K562 (cell line): ENCODE measurements at regions not wholly inside any gene's neighbourhood (a gene's known extent, or its start where the extent isn't known, plus 50 kb on each side); places are given as distances from the start of the nearest gene placed in this dataset.

Experiments
- ATAC-seq: fragments of 200-7000 bp; cut with Tn5 transposase; 3 replicates; pipeline ENCODE4 v1.9.1; 2020; ENCODE audit warnings: moderate library complexity
- BruUV-seq: library from RNA; stranded (reverse); fragments of 400-500 nt; replicated peaks from 2 replicates; lab custom pipeline; 2021; lab: Mats Ljungman, UMichigan
- CTCF ChIA-PET: fragments of 300-600 bp; formaldehyde crosslinking; extraction: SDS; loops from one replicate; lab custom pipeline; 2021; ENCODE audit warnings: low intra/inter-chr PET ratio; lab: Yijun Ruan, JAX
- POLR2A ChIA-PET: fragments of 300-600, 350-650 bp; sonication (Branson Sonifier 250); formaldehyde crosslinking; extraction: SDS; loops from one replicate; lab custom pipeline; 2021; ENCODE audit warnings: antibody characterized with exemption, inconsistent platforms; lab: Yijun Ruan, JAX
- DNase-seq, 4 experiments: peaks; one replicate each; pipeline versions ENCODE4 v3.0.0 to v3.0.0-alpha.2; 2011 to 2018; ENCODE audit warnings: low spot score in 3 of 4, mixed read lengths in 3 of 4; ENCODE audit errors: extremely low read depth in 1 of 4
- FAIRE-seq: peaks from 2 replicates; lab custom pipeline; 2011; peaks lifted over from hg19 to GRCh38; lab: Jason Lieb, UNC
- H2AFZ ChIP-seq: 2 replicates; pipeline ENCODE4 v1.6.0; 2011; ENCODE audit warnings: low read depth, low read length, control low read depth, inconsistent platforms
- H3K27ac ChIP-seq: fragments of 200-600 bp; 3 replicates; pipeline ENCODE4 v1.8.0; 2011; ENCODE audit warnings: low read depth, mild to moderate bottlenecking, control low read depth, inconsistent platforms, low read length, moderate library complexity, mixed read lengths; ENCODE audit errors: extremely low read depth
- H3K27me3 ChIP-seq, 2 experiments: fragments of 300-600 bp in 1 of 2; 2 replicates in 1 of 2; 3 replicates in 1 of 2; pipeline versions ENCODE4 v1.6.0 to v1.8.0; 2011; ENCODE audit warnings: inconsistent platforms in 2 of 2, low read length in 2 of 2, mild to moderate bottlenecking in 1 of 2, mixed read lengths in 1 of 2, moderate library complexity in 1 of 2; ENCODE audit not compliant: control insufficient read depth in 2 of 2, insufficient read depth in 2 of 2
- H3K36me3 ChIP-seq: fragments of 300-600 bp; 3 replicates; pipeline ENCODE4 v1.8.0; 2011; ENCODE audit warnings: mild to moderate bottlenecking, low read length, inconsistent platforms; ENCODE audit not compliant: control insufficient read depth, insufficient read depth
- H3K4me1 ChIP-seq, 2 experiments: fragments of 200-600 bp in 1 of 2; replicated peaks in 1 of 2; 2 replicates in 1 of 2; 3 replicates in 1 of 2; pipeline versions ENCODE4 v1.5.1 to v1.8.0; 2011; ENCODE audit warnings: inconsistent platforms in 2 of 2, low read length in 2 of 2, mild to moderate bottlenecking in 1 of 2, mixed read lengths in 1 of 2, moderate library complexity in 1 of 2; ENCODE audit not compliant: control insufficient read depth in 2 of 2, insufficient read depth in 2 of 2
- H3K4me2 ChIP-seq: 2 replicates; pipeline ENCODE4 v1.6.1; 2011; ENCODE audit warnings: low read length, control low read depth, inconsistent platforms, mixed read lengths; ENCODE audit not compliant: insufficient read depth
- H3K4me3 ChIP-seq: fragments of 200-600 bp; sonication (generic), shearing (Covaris generic); 2 replicates; pipeline ENCODE4 v1.5.1; 2016; ENCODE audit warnings: control low read depth, inconsistent platforms
- H3K79me2 ChIP-seq: fragments of 200-600 bp; 3 replicates; pipeline ENCODE4 v1.8.0; 2011; ENCODE audit warnings: low read length, inconsistent platforms; ENCODE audit not compliant: control insufficient read depth, insufficient read depth
- H3K9ac ChIP-seq, 2 experiments: 2 replicates each; pipeline versions ENCODE4 v1.6.0 to v1.6.1; 2011; ENCODE audit warnings: low read depth in 2 of 2, low read length in 2 of 2, control low read depth in 1 of 2, inconsistent platforms in 1 of 2, mild to moderate bottlenecking in 1 of 2, mixed read lengths in 1 of 2; ENCODE audit not compliant: insufficient read depth in 1 of 2
- H3K9me1 ChIP-seq: one replicate; pipeline ENCODE4 v1.6.0; 2011; ENCODE audit warnings: inconsistent platforms, mild to moderate bottlenecking, low read length, moderate library complexity; ENCODE audit not compliant: control insufficient read depth, insufficient read depth
- H3K9me3 ChIP-seq: replicated peaks from 2 replicates; pipeline ENCODE4 v1.5.1; 2011; ENCODE audit warnings: low read depth, low read length, inconsistent platforms; ENCODE audit not compliant: control insufficient read depth, insufficient read depth
- H4K20me1 ChIP-seq: replicated peaks from 2 replicates; pipeline ENCODE4 v1.6.1; 2011; ENCODE audit warnings: low read length, inconsistent platforms, mixed read lengths; ENCODE audit not compliant: control insufficient read depth, insufficient read depth
- C11orf30 ChIP-seq: fragments of 450-650 bp; IDR thresholded peaks from 2 replicates; pipeline ENCODE4 v1.6.1; 2016; ENCODE audit warnings: low read depth, mild to moderate bottlenecking
- MAFG ChIP-seq: fragments of 450-650 bp; conservative IDR thresholded peaks from 2 replicates; pipeline ENCODE4 v1.6.1; 2016; ENCODE audit warnings: missing genetic modification characterization, missing compliant biosample characterization
- NFRKB ChIP-seq: fragments of 450-650 bp; IDR thresholded peaks from 2 replicates; pipeline ENCODE4 v1.6.1; 2016; ENCODE audit warnings: low read depth
- ZNF316 ChIP-seq: fragments of 450-650 bp; IDR thresholded peaks from 2 replicates; pipeline ENCODE4 v1.6.1; 2016
- ZNF584 ChIP-seq: fragments of 200-800 bp; sonication (Bioruptor generic); IDR thresholded peaks from 2 replicates; pipeline ENCODE4 v1.6.1; 2016; ENCODE audit warnings: low read depth, mild to moderate bottlenecking, missing genetic modification characterization, missing compliant biosample characterization
- ZNF830 ChIP-seq: fragments of 250-450 bp; sonication (Bioruptor Pico); IDR thresholded peaks from 2 replicates; pipeline ENCODE4 v1.5.0; 2021; ENCODE audit warnings: mild to moderate bottlenecking
- WGBS: fragments of 100-300 bp; shearing (Covaris generic); methylation state at CpG from one replicate; pipeline ENCODE4 v1.1.6; 2016; ENCODE audit warnings: low coverage, mixed read lengths; ENCODE audit not compliant: insufficient coverage; ENCODE audit errors: missing lambda C conversion rate; 5-methylcytosine and 5-hydroxymethylcytosine counted together
- in situ Hi-C: fragments of 300-500 bp; cut with MboI; formaldehyde crosslinking; loops from 4 replicates; pipeline ENCODE4 v1.15.0; 2018; ENCODE audit warnings: inconsistent platforms, mixed read lengths
- intact Hi-C: fragments of 100-400 bp; cut with micrococcal nuclease; formaldehyde crosslinking; loops from 2 replicates; pipeline ENCODE4 v1.14.2; 2022
- TF ChIP-seq, protein P1 (sequence below): fragments of 250-450 bp; sonication (Bioruptor Pico); IDR thresholded peaks from 2 replicates; pipeline ENCODE4 v1.8.0; 2021; ENCODE audit warnings: mild to moderate bottlenecking, moderate library complexity

- Histone ChIP-seq H3K27ac (no peak overlapping the region), H3K79me2 (no peaks in the 10 kb centered on the region), H2AFZ (no peak overlapping the region), H3K9me1 (no peaks in the 10 kb centered on the region), H3K4me2 (no peak overlapping the region), H3K27me3 (no peaks in the 10 kb centered on the region), H4K20me1 (no peaks in the 10 kb centered on the region), H3K9ac (no peak overlapping the region), H3K4me3 (no peak overlapping the region), H3K4me1 (no peaks in the 10 kb centered on the region), H3K9me3 (no peaks in the 10 kb centered on the region), H3K36me3 (no peaks in the 10 kb centered on the region)
- intact Hi-C loops (no loop called here), in situ Hi-C loops (no loop called here)
- ATAC-seq (no peak), DNase-seq (no peak), FAIRE-seq (no peak)
- BruUV-seq: no TSS peak
- TF ChIP-seq ZNF584 (CRISPR knock-in tag) (no peak), NFRKB (no peak), ZNF830 (CRISPR knock-in tag) (no peak), C11orf30 (peak; percentile 36; the same call in 1 of the 2 replicates), MAFG (tag) (peak; percentile 48; the same call in 1 of the 2 replicates), ZNF316 (peak; percentile 66)
- TF ChIP-seq, protein P1, sequence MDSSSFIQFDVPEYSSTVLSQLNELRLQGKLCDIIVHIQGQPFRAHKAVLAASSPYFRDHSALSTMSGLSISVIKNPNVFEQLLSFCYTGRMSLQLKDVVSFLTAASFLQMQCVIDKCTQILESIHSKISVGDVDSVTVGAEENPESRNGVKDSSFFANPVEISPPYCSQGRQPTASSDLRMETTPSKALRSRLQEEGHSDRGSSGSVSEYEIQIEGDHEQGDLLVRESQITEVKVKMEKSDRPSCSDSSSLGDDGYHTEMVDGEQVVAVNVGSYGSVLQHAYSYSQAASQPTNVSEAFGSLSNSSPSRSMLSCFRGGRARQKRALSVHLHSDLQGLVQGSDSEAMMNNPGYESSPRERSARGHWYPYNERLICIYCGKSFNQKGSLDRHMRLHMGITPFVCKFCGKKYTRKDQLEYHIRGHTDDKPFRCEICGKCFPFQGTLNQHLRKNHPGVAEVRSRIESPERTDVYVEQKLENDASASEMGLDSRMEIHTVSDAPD (CRISPR knock-in tag): no peak
- WGBS: 0% methylated on average over 1 of the region's 1 CpG
- ChIA-PET POLR2A (no interaction called here), CTCF (no interaction called here)
These were observed 277.9 kb downstream of the SKIDA1 start for GRCh38 chr10:21247592-21247991.
